Small intestine (tissue), 7 donors: ENCODE measurements at regions not wholly inside any gene's neighbourhood (a gene's known extent, or its start where the extent isn't known, plus 50 kb on each side); places are given as distances from the start of the nearest gene placed in this dataset.
"Not testable (repeated sequence)": the region's sequence is repeated elsewhere in the genome, so short reads cannot be mapped to it uniquely, and the experiment has no call there.

Experiments used
- DNase-seq, 2 donors: peaks; one replicate each; pipeline versions ENCODE4 v3.0.0 to v3.0.0-alpha.2; 2013
- FAIRE-seq: peaks from 2 replicates; lab custom pipeline; 2012; peaks lifted over from hg19 to GRCh38; lab: Jason Lieb, UNC
- H3K27ac ChIP-seq, 3 donors: one replicate each; pipeline ENCODE4 v1.5.1; 2013; ENCODE audit warnings: low read length in 2 of 3, mild to moderate bottlenecking in 2 of 3, control low read depth in 1 of 3, inconsistent platforms in 1 of 3, low read depth in 1 of 3, moderate library complexity in 1 of 3
- H3K27me3 ChIP-seq, 3 donors: one replicate each; pipeline ENCODE4 v1.6.1; 2013; ENCODE audit warnings: low read length in 3 of 3, inconsistent platforms in 1 of 3; ENCODE audit not compliant: control insufficient read depth in 3 of 3, insufficient read depth in 3 of 3
- H3K36me3 ChIP-seq, 3 donors: one replicate each; pipeline ENCODE4 v1.6.1; 2013; ENCODE audit warnings: low read length in 3 of 3, inconsistent platforms in 1 of 3, low read depth in 1 of 3, mild to moderate bottlenecking in 1 of 3, moderate library complexity in 1 of 3; ENCODE audit not compliant: control insufficient read depth in 3 of 3, insufficient read depth in 2 of 3
- H3K4me1 ChIP-seq, 3 donors: one replicate each; pipeline ENCODE4 v1.6.1; 2013; ENCODE audit warnings: low read length in 2 of 3, inconsistent platforms in 1 of 3, low read depth in 1 of 3, mild to moderate bottlenecking in 1 of 3, moderate library complexity in 1 of 3; ENCODE audit not compliant: control insufficient read depth in 3 of 3, insufficient read depth in 2 of 3
- H3K4me3 ChIP-seq, 3 donors: one replicate each; pipeline ENCODE4 v1.5.1; 2013; ENCODE audit warnings: low read length in 3 of 3, control low read depth in 1 of 3, inconsistent platforms in 1 of 3, low read depth in 1 of 3, mild to moderate bottlenecking in 1 of 3, moderate library complexity in 1 of 3
- H3K9me3 ChIP-seq, 2 donors: one replicate each; pipeline ENCODE4 v1.6.1; 2013; ENCODE audit warnings: low read depth in 1 of 2, low read length in 1 of 2; ENCODE audit not compliant: control insufficient read depth in 2 of 2, insufficient read depth in 1 of 2
- WGBS, 3 donors: extraction: QIAGEN DNeasy Blood & Tissue Kit; methylation state at CpG; one replicate each; pipeline ENCODE4 v1.1.7; 2013; 5-methylcytosine and 5-hydroxymethylcytosine counted together
- donor health status: healthy with polysubstance abuse.
- donor health status: control.
- donor health status: control.
- donor health status: Bipolar disorder and iron deficiency.
- donor health status: healthy.

DNA sequence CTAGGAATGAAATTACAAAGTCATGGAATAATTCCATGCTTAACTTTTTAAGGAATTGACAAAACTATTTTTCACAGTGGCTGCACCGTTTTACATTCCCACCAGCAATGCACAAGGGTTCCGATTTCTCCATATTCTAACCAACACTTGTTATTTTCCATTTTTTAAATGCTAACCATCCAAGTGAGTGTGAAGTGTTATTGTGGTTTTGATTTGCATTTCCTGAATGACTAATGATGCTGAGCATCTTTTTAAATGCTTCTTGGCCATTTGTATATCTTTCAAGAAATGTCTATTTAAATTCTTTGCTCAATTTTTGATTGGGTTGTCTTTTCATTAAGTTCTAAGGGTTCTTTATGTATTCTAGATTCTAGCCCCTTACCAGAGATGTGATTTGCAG is 479.5 kb upstream of the SMARCA2 start:
- FAIRE-seq (no peak), DNase-seq (no peak)
- no peak overlapping the region for H3K27ac ChIP-seq
- 68 to 80% (median 78%) methylated on average over 2 of the region's 2 CpGs for WGBS, 3 donors
- no peaks in the 10 kb centered on the region for H3K4me1 ChIP-seq
- H3K36me3 ChIP-seq: no peaks in the 10 kb centered on the region
- no peaks in the 10 kb centered on the region for H3K27me3 ChIP-seq
- no peaks in the 10 kb centered on the region for H3K9me3 ChIP-seq
- H3K4me3 ChIP-seq: no peak overlapping the region

DNA sequence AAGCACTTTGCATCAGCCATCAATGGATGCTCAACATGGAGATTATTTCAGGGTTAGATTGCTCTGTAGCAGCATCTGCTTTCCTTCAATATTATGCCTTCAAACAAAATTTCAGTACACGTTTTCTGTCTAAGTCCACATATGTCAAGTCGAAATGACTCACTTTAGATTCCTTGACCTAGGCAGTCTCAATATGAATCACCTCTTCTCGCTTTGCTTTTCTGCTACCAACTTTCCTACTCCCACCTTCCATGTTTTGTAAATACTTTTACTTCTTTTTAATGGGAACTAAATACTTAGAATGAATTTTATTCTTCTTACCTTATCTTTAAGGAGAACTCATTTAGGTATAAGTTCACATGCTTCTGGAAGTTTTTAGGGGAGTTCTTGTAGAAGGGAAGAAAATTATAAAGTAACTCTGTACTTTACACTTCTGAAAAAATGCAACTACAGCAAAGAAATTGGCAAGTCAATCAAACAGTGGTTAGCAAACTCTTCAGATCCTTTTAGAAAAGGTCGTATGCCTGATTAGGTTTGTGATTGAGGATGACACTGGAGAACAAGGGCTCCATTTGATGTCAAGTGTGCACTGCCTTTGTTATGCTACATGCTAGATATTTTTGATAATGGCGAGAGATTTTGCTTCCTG is 478.5 kb upstream of the SMARCA2 start:
- no peak for FAIRE-seq
- Histone ChIP-seq H3K4me1 (no peaks in the 10 kb centered on the region), H3K27ac (no peak overlapping the region), H3K4me3 (no peak overlapping the region), H3K9me3 (no peaks in the 10 kb centered on the region), H3K36me3 (no peaks in the 10 kb centered on the region), H3K27me3 (no peaks in the 10 kb centered on the region)
- DNase-seq: no peak
- WGBS, 3 donors: 67 to 73% (median 72%) methylated on average over 5 of the region's 5 CpGs

- no peak for DNase-seq
- Histone ChIP-seq H3K36me3 (no peaks in the 10 kb centered on the region), H3K27ac (no peak overlapping the region), H3K4me3 (no peak overlapping the region), H3K4me1 (no peaks in the 10 kb centered on the region), H3K27me3 (no peaks in the 10 kb centered on the region), H3K9me3 (no peaks in the 10 kb centered on the region)
- FAIRE-seq: no peak
- WGBS, 3 donors: 72 to 81% (median 74%) methylated on average over 4 of the region's 4 CpGs
Observed at GRCh38 chr9:1538301-1538700, 476.8 kb upstream of the SMARCA2 start.

- no peaks in the 10 kb centered on the region for H3K4me1 ChIP-seq
- 68 to 77% (median 72%) methylated on average over 2 of the region's 2 CpGs for WGBS, 3 donors
- H3K27me3 ChIP-seq: no peaks in the 10 kb centered on the region
- H3K27ac ChIP-seq: no peak overlapping the region
- no peak overlapping the region for H3K4me3 ChIP-seq
- DNase-seq: no peak
- FAIRE-seq: no peak
- no peaks in the 10 kb centered on the region for H3K9me3 ChIP-seq
- H3K36me3 ChIP-seq: no peaks in the 10 kb centered on the region
Observed at GRCh38 chr9:1539216-1539615, 475.9 kb upstream of the SMARCA2 start.

DNA sequence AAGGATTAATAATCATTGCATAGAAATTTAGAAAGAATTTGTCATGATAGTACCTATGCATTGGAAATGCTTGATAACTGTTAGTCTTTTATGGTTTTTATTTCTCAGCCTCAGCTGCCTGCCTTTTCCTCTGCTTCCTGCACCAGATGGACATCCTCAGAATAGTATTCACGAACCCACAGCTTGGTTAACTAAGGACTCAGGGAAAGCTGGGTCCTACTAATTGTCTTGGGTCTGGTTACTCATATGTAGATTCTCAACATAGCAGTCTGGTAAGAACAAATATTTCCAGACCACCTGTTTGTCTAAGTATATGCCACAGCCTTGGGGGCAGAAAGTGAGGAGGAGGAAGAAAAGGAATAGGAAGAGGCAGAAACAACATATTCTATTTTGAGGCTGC is 464.5 kb upstream of the SMARCA2 start:
- H3K27me3 ChIP-seq: no peaks in the 10 kb centered on the region
- H3K9me3 ChIP-seq: no peaks in the 10 kb centered on the region
- no peak overlapping the region for H3K27ac ChIP-seq
- DNase-seq (no peak), FAIRE-seq (no peak)
- no peaks in the 10 kb centered on the region for H3K4me1 ChIP-seq
- 12 to 47% (median 44%) methylated on average over 1 of the region's 1 CpG for WGBS, 3 donors
- H3K36me3 ChIP-seq: no peaks in the 10 kb centered on the region
- H3K4me3 ChIP-seq: no peak overlapping the region

DNA sequence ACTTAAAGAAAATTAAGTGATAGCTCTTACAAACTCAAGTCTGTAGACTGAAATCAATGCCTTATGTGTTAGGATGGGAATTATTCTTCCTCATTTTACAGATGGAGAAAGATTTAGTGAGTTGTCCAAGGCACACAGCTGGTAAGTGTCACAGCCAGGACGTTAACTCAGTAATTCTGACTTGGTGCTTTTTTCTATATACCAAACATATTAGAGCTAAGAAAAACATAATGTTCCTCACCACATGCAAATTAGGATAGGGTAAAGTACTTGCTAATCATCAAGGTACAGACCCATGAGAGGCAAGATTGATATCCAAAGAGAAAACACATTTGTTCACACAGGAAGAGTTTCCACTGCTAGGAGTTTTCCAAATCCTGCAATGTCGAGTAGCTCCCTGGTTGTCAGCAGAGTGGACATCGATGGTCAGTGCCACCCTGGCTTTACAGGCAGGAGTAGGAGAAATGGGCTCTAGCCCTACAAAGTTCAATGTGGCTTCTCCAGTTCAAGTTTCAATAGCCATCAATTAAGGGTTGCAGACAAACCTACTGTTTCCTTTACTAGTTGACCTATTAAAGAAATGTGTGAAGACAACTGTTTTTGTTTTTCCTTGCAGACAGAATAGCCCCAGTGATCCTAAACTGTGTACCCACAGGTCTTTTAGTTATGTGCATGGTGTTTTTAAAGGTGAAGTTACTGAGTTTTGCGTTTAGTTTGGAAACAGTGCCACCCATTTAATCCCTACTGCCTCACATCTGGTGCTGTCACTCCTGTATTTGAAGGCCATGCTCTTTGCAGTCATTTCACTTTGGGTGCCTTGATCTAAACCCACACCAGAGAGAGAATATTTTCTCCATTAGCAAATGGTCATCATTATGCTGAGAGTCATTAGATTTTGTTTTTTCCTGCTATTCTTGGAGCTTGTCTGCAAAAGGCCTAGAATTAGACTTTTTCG is 460.8 kb upstream of the SMARCA2 start:
- Histone ChIP-seq H3K9me3 (peaks cover 0 to 8% of the 10 kb centered on the region in 2 donors), H3K4me1 (no peaks in the 10 kb centered on the region), H3K27ac (no peak overlapping the region), H3K36me3 (no peaks in the 10 kb centered on the region), H3K27me3 (no peaks in the 10 kb centered on the region), H3K4me3 (no peak overlapping the region)
- no peak for FAIRE-seq
- no peak for DNase-seq
- 57 to 62% (median 59%) methylated on average over 5 of the region's 5 CpGs for WGBS, 3 donors

DNA sequence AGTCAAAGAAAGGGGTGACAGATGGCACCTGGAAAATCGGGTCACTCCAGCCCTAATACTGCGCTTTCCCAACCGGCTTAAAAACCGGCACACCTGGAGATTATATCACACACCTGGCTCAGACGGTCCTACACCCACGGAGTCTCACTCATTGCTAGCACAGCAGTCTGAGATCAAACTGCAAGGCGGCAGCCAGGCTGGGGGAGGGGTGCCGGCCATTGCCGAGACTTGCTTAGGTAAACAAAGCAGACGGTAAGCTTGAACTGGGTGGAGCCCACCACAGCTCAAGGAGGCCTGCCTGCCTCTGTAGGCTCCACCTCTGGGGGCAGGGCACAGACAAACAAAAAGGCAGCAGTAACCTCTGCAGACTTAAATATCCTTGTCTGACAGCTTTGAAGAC is 456.5 kb upstream of the SMARCA2 start:
- not testable (repeated sequence) for H3K4me1 ChIP-seq, FAIRE-seq
- WGBS, 3 donors: 89 to 90% (median 89%) methylated on average over 10 of the region's 10 CpGs

GRCh38 chr9:1575939-1576338 is 439.2 kb upstream of the SMARCA2 start:
- H3K4me3 ChIP-seq: no peak overlapping the region
- no peaks in the 10 kb centered on the region for H3K4me1 ChIP-seq
- H3K27me3 ChIP-seq: no peaks in the 10 kb centered on the region
- no peak overlapping the region for H3K27ac ChIP-seq
- FAIRE-seq (no peak), DNase-seq (no peak)
- H3K36me3 ChIP-seq: no peaks in the 10 kb centered on the region
- 85 to 88% (median 87%) methylated on average over 1 of the region's 1 CpG for WGBS, 3 donors
- H3K9me3 ChIP-seq: peaks cover 0 to 10% of the 10 kb centered on the region in 2 donors

More for the DNA sequence above, 456.5 kb upstream of the SMARCA2 start:
- H3K27me3 ChIP-seq, H3K9me3 ChIP-seq, H3K36me3 ChIP-seq, DNase-seq, H3K27ac ChIP-seq, H3K4me3 ChIP-seq: not testable (repeated sequence)
